ENCODE measurements at regions not wholly inside any gene's neighbourhood (a gene's known extent, or its start where the extent isn't known, plus 50 kb on each side); places are given as distances from the start of the nearest gene placed in this dataset.
"Not testable (repeated sequence)": the region's sequence is repeated elsewhere in the genome, so short reads cannot be mapped to it uniquely, and the experiment has no call there.

DNA sequence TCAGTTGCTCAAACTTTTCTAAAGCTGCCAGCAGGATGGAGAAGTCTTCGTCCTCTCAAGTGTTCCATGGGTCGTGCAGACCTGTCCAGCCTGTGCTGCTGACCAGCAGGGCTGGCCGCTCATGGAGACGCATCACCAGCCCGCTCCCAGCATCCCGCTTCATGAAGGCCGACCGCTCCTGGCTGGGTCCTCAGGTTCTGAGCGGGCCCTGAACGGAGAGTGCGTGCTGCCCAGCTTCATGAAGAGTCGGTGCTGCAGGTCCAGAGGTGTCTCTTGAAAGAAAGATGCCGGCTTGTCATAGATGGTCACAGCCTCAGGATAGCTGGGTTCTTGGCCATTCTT is 75.8 kb upstream of the KCNAB1 start:
- no peak for DNase-seq (ENCODE audit: low read depth in 1 of 2, low spot score in 1 of 2)

DNA sequence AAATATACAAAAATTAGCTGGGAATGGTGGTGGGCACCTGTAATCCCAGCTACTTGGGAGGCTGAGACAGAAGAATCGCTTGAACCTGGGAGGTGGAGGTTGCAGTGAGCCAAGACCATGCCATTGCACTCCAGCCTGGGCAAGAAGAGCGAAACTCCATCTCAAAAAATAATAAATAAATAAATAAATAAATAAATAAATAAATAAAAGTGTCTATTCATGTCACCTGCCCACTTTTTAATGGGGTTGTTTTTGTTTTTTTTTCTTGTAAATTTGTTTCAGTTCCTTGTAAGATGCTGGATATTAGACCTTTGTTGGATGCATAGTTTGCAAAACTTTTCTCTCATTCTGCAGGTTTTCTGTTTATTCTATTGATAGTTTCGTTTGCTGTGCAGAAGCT is 71.9 kb upstream of the KCNAB1 start:
- DNase-seq (ENCODE audit: low read depth in 1 of 2, low spot score in 1 of 2), result not testable (repeated sequence)

DNA sequence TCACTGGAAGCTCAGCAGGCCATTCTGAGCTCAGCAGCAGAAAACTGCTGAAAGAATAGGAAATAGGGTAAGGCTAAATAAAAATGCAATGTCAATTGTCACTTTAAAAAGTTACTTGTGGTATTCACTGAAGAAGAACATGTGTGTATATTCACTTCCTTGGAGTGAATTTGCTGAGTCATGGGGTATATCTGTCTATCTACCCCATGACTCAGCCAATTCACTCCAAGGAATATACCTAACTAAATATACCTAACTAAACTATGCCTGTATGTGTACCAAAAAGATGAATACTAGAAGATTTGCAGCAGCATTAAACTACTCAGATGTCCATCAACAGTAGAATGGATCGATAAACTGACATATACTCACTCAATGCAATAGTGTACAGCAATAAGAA is 69.5 kb upstream of the KCNAB1 start:
- DNase-seq (ENCODE audit: low read depth in 1 of 2, low spot score in 1 of 2), result no peak

DNA sequence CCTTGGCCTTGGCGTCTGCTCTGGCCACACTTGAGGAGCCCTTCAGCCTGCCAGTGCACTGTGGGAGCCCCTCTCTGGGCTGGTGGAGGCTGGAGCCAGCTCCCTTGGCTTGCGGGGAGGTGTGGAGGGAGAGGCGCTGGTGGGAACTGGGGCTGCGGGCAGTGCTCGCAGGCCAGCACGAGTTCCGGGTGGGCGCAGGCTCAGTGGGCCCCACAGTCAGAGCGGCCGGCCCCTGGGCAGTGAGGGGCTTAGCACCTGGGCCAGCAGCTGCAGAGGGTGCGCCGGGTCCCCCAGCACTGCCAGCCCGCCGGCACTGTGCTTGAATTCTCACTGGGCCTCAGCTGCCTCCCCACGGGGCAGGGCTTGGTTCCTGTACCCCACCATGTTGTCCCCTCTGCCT is 68.7 kb upstream of the KCNAB1 start:
- no peak for DNase-seq (ENCODE audit: low read depth in 1 of 2, low spot score in 1 of 2)

DNA sequence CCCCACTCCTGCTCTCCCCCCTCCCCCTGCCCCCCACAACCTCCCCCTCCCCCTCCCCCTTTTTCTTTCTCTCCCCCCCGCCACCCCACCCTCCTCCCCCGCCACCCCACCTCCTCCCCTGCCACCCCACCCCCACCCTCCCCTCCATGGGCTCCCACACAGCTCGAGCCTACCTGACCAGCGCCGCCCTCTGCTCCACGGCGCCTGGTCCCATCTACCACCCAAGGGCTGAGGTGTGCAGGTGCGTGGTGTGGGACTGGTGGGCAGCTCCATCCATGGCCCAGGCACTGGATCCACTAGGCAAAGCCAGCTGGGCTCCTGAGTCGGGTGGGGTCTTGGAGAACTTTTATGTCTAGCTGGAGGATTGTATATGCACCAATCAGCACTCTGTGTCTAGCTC is 68.3 kb upstream of the KCNAB1 start:
- DNase-seq (ENCODE audit: low read depth in 1 of 2, low spot score in 1 of 2), result no peak

DNA sequence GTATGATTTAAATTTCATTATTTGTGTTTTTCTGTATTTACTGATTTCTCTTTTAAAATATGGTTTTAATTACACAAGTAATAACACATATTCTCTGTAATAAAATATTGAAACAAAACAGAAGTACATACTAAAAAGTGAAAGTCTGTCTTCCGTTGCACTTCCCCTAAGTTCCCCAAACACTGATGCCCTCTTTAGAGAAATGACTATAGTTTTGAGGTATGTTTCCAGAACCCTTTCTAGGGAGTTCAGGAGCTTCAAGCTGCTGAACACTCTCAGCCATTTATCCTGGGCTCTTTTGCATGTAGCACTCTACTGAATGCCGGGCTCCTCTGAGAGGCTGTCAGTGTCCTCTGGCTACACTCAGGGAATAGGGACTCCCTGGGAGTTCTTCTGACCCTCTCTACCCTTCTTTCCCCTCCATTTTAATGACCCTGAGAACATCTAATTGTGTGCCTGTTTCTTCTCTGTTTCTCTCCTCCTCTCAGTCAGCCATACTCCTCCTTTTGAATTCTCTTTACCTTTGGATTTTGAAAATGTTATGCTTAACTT is 60.4 kb upstream of the KCNAB1 start:
- no peak for DNase-seq (ENCODE audit: low read depth in 1 of 2, low spot score in 1 of 2)

DNA sequence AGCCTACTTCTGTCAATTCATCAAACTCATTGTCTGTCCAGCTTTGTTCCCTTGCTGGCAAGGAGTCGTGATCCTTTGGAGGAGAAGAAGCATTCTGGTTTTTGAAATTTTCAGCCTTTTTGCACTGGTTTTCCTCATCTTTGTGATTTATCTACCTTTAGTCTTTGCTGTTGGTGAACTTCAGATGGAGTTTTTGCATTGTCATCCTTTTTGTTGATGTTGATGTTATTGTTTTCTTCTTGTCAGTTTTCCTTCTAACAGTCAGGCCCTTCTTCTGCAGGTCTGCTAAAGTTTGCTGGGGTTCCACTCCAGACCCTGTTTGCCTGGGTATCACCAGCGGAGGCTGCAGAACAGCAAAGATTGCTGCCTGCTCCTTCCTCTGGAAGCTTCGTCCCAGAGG is 52.2 kb upstream of the KCNAB1 start:
- DNase-seq (ENCODE audit: low read depth in 1 of 2, low spot score in 1 of 2), result not testable (repeated sequence)

DNA sequence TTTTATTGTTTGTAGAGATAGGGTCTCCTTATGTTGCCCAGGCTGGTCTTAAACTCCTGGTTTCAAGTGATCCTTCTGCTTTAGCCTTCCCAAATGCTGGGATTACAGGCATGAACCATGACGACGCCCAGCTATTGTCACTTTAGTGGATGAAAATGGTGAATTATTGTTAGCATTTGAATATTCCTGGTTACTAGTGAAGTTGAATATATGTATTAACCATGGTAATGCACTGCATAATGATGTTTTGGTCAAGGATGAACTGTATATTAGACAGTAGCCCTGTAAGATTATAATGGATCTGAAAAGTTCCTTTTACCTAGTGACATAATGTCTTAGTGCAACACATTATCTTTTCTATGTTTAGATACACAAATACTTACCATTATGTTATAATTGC is 50.4 kb upstream of the KCNAB1 start:
- no peak for DNase-seq (ENCODE audit: low read depth in 1 of 2, low spot score in 1 of 2)

Data from activated CD4-positive, alpha-beta T cell treated with anti-CD3 and anti-CD28 coated beads, Interleukin-2, amount 50 U/mL, for 24 hours (primary cell).